NB4 (cell line): ENCODE measurements at regions not wholly inside any gene's neighbourhood (a gene's known extent, or its start where the extent isn't known, plus 50 kb on each side); places are given as distances from the start of the nearest gene placed in this dataset.

Experiments
- DNase-seq: peaks from one replicate; pipeline ENCODE4 v3.0.0; 2010; ENCODE audit warnings: low read depth
- H3K4me3 ChIP-seq: one replicate; pipeline ENCODE4 v1.5.1; 2011; ENCODE audit warnings: mild to moderate bottlenecking, low read depth, low read length, moderate library complexity
- MYC ChIP-seq: IDR thresholded peaks from 2 replicates; pipeline ENCODE4 v1.6.1; 2011; ENCODE audit warnings: low read depth, low read length
- POLR2A ChIP-seq: IDR thresholded peaks from 2 replicates; pipeline ENCODE4 v1.6.1; 2011; ENCODE audit warnings: mild to moderate bottlenecking; ENCODE audit not compliant: insufficient read length; ENCODE audit errors: extremely low read depth
- TF ChIP-seq, protein P1 (sequence below): IDR thresholded peaks from 2 replicates; pipeline ENCODE4 v1.6.1; 2011; ENCODE audit warnings: low read depth, low read length
- TF ChIP-seq, protein P2 (sequence below): IDR thresholded peaks from one replicate; pipeline ENCODE4 v1.5.1; 2012; ENCODE audit warnings: low read depth, low read length

DNA sequence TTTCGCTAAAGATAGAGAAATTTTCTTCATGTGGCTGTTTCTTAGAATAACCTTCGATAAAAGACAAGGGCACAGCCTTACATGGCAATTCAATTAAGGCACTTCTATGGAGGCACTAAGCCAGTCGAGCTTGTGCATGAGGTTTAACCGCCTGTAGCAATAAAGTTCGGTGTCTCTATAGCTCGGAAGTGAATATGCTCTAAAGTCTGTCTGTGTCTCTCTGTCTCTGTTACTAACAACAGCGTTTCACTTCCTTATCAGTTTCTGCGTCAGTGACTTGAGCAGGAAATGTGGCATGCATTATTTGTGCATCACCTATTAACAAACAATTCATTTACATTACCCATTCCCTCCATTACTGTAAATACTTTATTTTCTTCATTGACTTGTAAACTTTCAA is 365.1 kb upstream of the NETO1 start:
- TF ChIP-seq MYC (no peak), POLR2A (no peak)
- TF ChIP-seq, protein P1, sequence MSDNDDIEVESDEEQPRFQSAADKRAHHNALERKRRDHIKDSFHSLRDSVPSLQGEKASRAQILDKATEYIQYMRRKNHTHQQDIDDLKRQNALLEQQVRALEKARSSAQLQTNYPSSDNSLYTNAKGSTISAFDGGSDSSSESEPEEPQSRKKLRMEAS = no peak
- TF ChIP-seq, protein P2, sequence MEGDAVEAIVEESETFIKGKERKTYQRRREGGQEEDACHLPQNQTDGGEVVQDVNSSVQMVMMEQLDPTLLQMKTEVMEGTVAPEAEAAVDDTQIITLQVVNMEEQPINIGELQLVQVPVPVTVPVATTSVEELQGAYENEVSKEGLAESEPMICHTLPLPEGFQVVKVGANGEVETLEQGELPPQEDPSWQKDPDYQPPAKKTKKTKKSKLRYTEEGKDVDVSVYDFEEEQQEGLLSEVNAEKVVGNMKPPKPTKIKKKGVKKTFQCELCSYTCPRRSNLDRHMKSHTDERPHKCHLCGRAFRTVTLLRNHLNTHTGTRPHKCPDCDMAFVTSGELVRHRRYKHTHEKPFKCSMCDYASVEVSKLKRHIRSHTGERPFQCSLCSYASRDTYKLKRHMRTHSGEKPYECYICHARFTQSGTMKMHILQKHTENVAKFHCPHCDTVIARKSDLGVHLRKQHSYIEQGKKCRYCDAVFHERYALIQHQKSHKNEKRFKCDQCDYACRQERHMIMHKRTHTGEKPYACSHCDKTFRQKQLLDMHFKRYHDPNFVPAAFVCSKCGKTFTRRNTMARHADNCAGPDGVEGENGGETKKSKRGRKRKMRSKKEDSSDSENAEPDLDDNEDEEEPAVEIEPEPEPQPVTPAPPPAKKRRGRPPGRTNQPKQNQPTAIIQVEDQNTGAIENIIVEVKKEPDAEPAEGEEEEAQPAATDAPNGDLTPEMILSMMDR = no peak
- no peak for DNase-seq
- H3K4me3 ChIP-seq = no peak overlapping the region

DNA sequence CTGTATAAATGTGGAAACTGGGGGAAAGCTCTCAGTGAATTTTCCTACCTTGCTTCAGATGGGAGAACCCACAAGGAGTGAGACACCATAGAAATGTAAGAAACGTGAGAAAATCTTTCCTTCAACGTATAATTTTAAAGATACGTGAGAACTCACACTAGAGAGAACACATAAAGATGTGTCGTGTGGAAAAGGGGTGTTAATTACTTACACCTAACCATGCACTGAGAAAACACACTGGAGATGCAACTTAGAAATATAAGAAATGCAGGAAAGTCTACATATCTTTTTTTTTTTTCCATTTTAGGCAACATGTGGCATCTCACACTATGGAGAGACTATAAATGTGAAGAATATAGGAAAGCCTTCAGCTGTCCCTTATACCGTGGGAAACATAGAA is 352.9 kb upstream of the NETO1 start:
- DNase-seq = no peak
- H3K4me3 ChIP-seq = no peak overlapping the region
- TF ChIP-seq, protein P1 = no peak
- TF ChIP-seq POLR2A = no peak
- TF ChIP-seq, protein P2 = no peak
- TF ChIP-seq MYC = no peak

DNA sequence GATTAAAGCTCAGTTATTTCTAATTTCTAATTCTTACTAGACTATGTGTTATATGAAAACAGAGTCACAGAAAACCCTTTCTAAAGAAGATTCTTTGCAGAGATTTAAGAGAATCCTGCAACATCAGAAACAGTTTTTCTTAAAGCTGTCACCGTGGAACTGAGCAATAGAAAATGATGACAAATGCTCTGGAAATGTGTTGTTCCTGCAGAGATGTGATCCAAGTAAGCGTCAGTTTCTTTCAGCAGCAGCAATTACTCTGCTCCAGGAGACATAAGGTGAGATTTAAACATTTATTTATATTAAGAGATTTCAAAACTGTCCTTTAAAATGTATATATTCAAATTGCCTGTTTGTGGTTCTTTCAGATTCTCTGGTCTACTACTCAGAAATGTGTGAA is 350.5 kb upstream of the NETO1 start:
- H3K4me3 ChIP-seq = no peak overlapping the region
- DNase-seq = no peak
- TF ChIP-seq MYC (no peak), POLR2A (no peak)
- TF ChIP-seq, protein P2 = no peak
- TF ChIP-seq, protein P1 = no peak

DNA sequence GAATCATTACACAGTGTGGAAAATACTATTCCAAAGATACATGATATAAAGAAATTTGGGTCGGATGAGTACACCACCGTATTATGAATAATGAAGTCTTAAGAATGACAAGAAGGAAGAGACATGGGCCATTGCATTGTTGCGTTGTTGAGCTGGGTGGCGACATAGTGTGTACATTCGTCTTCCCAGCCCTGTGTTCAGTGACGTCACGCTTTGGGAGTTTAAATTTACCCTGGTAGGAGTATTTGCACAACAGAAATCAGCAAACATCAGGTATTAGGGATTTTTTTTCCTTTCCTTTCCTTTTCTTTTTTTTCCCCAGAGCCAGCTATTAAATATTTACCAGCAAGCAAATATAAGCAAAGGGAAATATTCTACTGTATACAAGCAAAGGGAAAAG is 347.2 kb upstream of the NETO1 start:
- H3K4me3 ChIP-seq = no peak overlapping the region
- TF ChIP-seq POLR2A = no peak
- no peak for TF ChIP-seq MYC
- TF ChIP-seq, protein P2 = no peak
- TF ChIP-seq, protein P1 = no peak
- DNase-seq = no peak

DNA sequence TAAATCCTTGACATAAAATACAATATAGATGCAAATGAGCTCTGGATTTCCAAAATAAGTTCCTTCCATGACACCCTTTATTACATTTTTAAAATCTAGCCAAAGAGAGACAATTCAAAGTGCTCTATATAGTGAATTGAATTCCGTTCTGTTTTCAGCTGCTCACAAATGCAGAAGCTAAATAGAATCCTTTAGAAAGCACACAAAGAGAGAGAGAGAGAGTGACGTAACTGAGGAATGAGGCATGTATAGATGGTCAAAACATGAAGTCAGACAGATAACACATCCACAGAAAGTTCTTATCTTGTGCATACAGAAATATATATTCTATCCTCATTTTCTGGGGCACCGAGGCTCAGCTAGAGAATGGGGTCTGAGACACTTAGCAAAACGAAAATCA is 344.7 kb upstream of the NETO1 start:
- TF ChIP-seq, protein P1 = no peak
- no peak for TF ChIP-seq MYC
- TF ChIP-seq, protein P2 = no peak
- no peak for TF ChIP-seq POLR2A
- H3K4me3 ChIP-seq = no peak overlapping the region
- DNase-seq = no peak

DNA sequence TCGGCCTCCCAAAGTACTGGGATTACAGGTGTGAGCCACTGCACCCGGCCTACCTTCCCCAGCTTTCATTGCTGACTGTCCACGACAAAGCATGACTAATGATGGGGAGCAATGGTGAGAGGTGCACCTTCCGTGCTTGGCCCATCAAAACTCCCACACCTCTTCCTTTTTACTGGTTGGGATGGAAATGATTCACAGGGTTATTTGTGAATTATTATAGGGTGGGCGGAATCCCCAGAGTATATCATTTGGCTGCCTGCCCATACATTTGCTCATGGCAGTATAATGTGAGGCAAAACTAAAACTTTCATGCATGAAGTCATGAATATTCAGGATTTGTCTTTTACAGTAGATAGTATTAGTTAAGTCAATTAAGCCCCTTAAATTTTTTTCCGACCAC is 334.2 kb upstream of the NETO1 start:
- TF ChIP-seq POLR2A (no peak), MYC (no peak)
- TF ChIP-seq, protein P2 = no peak
- TF ChIP-seq, protein P1 = no peak
- no peak for DNase-seq
- no peak overlapping the region for H3K4me3 ChIP-seq
